ENCODE measurements at regions not wholly inside any gene's neighbourhood (a gene's known extent, or its start where the extent isn't known, plus 50 kb on each side); places are given as distances from the start of the nearest gene placed in this dataset.

DNA sequence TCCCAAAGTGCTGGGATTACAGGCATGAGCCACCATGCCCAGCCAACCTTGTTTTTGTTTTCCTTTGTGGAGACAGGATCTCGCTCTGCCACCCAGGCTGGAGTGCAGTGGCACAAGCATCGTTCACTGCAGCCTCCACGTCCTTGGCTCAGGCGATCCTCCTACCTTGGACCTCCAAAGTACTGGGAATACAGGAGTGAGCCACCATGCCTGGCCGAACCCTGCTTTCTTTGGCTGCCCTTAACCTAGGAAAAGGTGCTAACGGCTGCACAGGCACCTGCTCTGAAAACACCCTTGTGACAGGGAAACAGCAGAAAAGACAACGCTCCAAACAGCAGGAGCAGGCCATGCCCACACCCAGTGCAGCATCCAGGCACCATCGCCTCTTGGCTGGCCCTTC is 71.9 kb downstream of the OAT start:
- intact Hi-C loops (cut with DNase I) = no loop called here
- no peak overlapping the region for H3K27ac ChIP-seq

DNA sequence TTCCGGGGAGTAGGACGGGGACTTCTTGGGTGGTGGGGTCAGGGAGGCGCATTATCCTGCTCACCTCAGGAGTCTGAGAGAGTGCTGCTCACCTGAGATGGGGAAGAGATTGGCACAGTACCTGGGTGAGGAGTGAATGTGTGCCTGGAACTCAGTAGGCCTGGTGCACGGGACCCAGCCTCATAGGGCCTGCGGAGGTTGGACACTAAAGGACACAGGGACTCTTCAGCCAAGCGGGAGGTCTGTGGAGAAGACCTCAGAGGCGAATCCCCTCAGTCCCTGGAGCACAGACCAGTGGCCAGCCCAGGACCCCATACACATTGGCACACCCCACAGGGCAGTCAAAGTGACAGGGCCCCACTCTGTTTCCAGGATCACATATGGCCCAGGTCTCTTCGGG is 73.2 kb downstream of the OAT start:
- Histone ChIP-seq H3K27ac (no peak overlapping the region), H3K9me3 (no peaks in the 10 kb centered on the region), H3K4me3 (no peak overlapping the region), H3K36me3 (no peaks in the 10 kb centered on the region), H3K4me1 (no peaks in the 10 kb centered on the region), H3K27me3 (no peaks in the 10 kb centered on the region)
- TF ChIP-seq, protein P1, sequence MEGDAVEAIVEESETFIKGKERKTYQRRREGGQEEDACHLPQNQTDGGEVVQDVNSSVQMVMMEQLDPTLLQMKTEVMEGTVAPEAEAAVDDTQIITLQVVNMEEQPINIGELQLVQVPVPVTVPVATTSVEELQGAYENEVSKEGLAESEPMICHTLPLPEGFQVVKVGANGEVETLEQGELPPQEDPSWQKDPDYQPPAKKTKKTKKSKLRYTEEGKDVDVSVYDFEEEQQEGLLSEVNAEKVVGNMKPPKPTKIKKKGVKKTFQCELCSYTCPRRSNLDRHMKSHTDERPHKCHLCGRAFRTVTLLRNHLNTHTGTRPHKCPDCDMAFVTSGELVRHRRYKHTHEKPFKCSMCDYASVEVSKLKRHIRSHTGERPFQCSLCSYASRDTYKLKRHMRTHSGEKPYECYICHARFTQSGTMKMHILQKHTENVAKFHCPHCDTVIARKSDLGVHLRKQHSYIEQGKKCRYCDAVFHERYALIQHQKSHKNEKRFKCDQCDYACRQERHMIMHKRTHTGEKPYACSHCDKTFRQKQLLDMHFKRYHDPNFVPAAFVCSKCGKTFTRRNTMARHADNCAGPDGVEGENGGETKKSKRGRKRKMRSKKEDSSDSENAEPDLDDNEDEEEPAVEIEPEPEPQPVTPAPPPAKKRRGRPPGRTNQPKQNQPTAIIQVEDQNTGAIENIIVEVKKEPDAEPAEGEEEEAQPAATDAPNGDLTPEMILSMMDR (IDR thresholded peaks at IDR 0.05) = no peak
- intact Hi-C loops (cut with DNase I) = no loop called here
- FAIRE-seq = no peak
- 92 to 95% methylated on average over 8 of the region's 8 CpGs for WGBS, 2 donors
- no peak for ATAC-seq
- peak in 2 of 6 donors; percentile 20 to 25 for DNase-seq

More for the DNA sequence above, 71.9 kb downstream of the OAT start:
- no peak overlapping the region for H3K4me3 ChIP-seq
- no peak for FAIRE-seq
- no peaks in the 10 kb centered on the region for H3K4me1 ChIP-seq
- DNase-seq = peak in 1 of 6 donors; percentile 27
- WGBS, 2 donors = 85 to 88% methylated on average over 8 of the region's 8 CpGs
- no peaks in the 10 kb centered on the region for H3K36me3 ChIP-seq
- no peak for ATAC-seq
- no peaks in the 10 kb centered on the region for H3K9me3 ChIP-seq
- H3K27me3 ChIP-seq = no peaks in the 10 kb centered on the region
- TF ChIP-seq, protein P1 (IDR thresholded peaks at IDR 0.05) = no peak

DNA sequence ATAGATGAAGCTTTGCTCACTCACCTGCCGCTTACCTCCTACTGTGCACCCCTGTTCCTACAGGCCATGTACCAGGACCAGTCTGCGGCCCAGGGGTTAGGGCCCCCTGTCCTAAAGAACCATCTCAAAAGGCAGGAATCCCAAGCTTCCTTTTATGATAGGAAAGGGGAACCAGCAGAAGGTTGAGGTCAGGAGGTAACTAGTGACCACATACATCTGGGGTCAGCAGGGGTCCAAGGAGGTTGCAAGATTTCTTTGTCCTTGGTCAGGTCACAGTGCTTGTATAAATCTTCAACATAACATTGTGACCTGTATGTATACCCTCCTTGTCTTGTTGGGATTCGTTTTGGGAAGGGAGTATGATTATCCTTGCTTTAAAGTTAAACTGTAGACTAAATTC is 73.8 kb downstream of the OAT start:
- no peak overlapping the region for H3K4me3 ChIP-seq
- peak in 1 of 6 donors; percentile 21 for DNase-seq
- intact Hi-C loops (cut with DNase I) = no loop called here
- H3K27me3 ChIP-seq = no peaks in the 10 kb centered on the region
- WGBS, 2 donors = 77 to 81% methylated on average over 3 of the region's 3 CpGs
- H3K27ac ChIP-seq = no peak overlapping the region
- TF ChIP-seq, protein P1 (IDR thresholded peaks at IDR 0.05) = no peak
- no peaks in the 10 kb centered on the region for H3K4me1 ChIP-seq
- H3K36me3 ChIP-seq = no peaks in the 10 kb centered on the region
- H3K9me3 ChIP-seq = no peaks in the 10 kb centered on the region
- ATAC-seq = no peak
- no peak for FAIRE-seq

DNA sequence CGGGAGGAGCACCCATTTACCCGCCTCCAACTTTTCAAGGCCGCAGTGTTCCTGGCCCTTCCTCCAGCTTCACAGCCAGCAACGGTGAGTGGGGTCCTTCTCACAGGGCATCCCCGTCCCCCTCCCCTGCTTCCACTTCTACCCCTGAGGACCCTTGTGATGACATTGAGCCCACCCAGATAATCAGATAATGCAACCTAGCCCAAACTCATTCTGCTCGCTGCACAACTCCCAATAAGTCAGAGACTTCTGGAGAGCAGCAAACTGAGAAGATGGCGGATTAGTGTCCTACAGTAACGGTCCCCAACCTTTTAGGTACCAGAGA is 74.5 kb downstream of the OAT start:
- Histone ChIP-seq H3K4me3 (no peak overlapping the region), H3K36me3 (no peaks in the 10 kb centered on the region), H3K4me1 (no peaks in the 10 kb centered on the region), H3K27ac (no peak overlapping the region), H3K27me3 (no peaks in the 10 kb centered on the region), H3K9me3 (no peaks in the 10 kb centered on the region)
- DNase-seq (no peak), ATAC-seq (no peak), FAIRE-seq (no peak)
- 87 to 88% methylated on average over 8 of the region's 8 CpGs for WGBS, 2 donors
- TF ChIP-seq, protein P1 (IDR thresholded peaks at IDR 0.05) = no peak
- intact Hi-C loops (cut with DNase I) = no loop called here

DNA sequence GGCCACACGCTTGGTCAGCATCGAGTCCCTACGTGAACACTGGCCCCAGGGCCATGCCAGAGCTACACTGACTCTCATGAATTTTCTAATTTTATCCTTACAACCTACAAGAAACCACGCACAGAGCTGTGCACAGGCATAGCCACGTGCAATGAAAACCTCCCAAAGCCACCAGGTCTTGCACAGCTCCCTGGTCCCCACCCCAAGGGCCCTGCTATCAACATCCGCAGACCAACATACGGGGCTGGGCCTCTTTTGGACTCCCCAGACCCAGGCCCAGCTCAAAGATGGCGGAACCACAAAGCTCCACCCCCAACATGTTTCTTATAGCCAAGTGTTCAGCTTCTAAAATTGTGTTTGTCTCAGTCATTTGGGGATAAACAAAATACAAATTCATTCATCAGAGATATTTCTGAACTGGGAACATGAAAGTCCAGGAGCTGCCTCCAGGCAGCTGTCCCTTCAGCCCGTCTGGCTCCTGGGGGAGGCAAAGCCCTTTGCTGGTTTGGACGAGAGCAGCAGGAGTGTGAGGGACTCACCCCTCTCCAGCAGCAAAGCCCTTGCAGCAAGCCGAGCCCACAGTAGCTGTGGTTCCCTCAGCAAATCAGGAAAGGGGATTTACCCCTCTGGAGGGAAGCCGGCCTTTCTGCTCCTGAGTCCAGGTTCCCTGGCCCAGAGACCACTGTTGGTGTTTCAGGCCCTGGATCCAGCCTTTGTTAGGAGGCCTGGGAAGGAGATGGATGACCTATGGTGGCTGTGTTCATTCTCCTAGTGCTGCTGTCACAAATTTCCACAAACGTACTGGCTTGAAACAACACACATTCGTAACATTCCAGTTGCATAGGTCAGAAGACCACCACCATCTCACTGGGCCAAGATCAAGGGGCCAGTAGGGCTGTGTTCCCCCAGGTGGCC is 75.1 kb downstream of the OAT start:
- no peaks in the 10 kb centered on the region for H3K4me1 ChIP-seq
- TF ChIP-seq, protein P1 (IDR thresholded peaks at IDR 0.05) = no peak
- H3K27ac ChIP-seq = no peak overlapping the region
- H3K27me3 ChIP-seq = no peaks in the 10 kb centered on the region
- FAIRE-seq (no peak), ATAC-seq (no peak), DNase-seq (peak in 1 of 6 donors; percentile 19)
- intact Hi-C loops (cut with DNase I) = no loop called here
- no peak overlapping the region for H3K4me3 ChIP-seq
- WGBS, 2 donors = 84 to 92% methylated on average over 14 of the region's 14 CpGs
- no peaks in the 10 kb centered on the region for H3K36me3 ChIP-seq
- H3K9me3 ChIP-seq = no peaks in the 10 kb centered on the region
